H1 (cell line): ENCODE measurements at regions not wholly inside any gene's neighbourhood (a gene's known extent, or its start where the extent isn't known, plus 50 kb on each side); places are given as distances from the start of the nearest gene placed in this dataset.

Experiments
- CTCF ChIA-PET: fragments of 300-600 bp; sonication (Branson Sonifier 250); formaldehyde crosslinking; loops from one replicate; lab custom pipeline; 2021; ENCODE audit not compliant: partially characterized antibody; lab: Charles Lee
- POLR2A ChIA-PET: fragments of 300-600 bp; sonication (Branson Sonifier 250); formaldehyde crosslinking; loops from one replicate; lab custom pipeline; 2021; ENCODE audit warnings: inconsistent platforms; ENCODE audit not compliant: partially characterized antibody; lab: Charles Lee
- DNase-seq, 2 experiments: peaks; one replicate each; pipeline versions ENCODE4 v3.0.0 to v3.0.0-alpha.2; 2010 to 2022; ENCODE audit warnings: low spot score in 2 of 2, low read depth in 1 of 2, mixed read lengths in 1 of 2
- FAIRE-seq: peaks from 2 replicates; lab custom pipeline; 2011; peaks lifted over from hg19 to GRCh38; lab: Jason Lieb, UNC
- H2AFZ ChIP-seq: 2 replicates; pipeline ENCODE4 v1.8.1; 2012; ENCODE audit warnings: low read length, inconsistent platforms
- H2AK5ac ChIP-seq: 2 replicates; pipeline ENCODE4 v1.6.1; 2013; ENCODE audit warnings: low read depth, low read length
- H2BK120ac ChIP-seq: replicated peaks from 2 replicates; pipeline ENCODE3; 2013; ENCODE audit warnings: low read depth, low read length, inconsistent platforms
- H2BK12ac ChIP-seq: 2 replicates; pipeline ENCODE4 v1.6.1; 2013; ENCODE audit warnings: low read depth, low read length
- H2BK15ac ChIP-seq: 2 replicates; pipeline ENCODE4 v1.6.1; 2013; ENCODE audit warnings: low read length
- H2BK20ac ChIP-seq: 2 replicates; pipeline ENCODE4 v1.6.1; 2013; ENCODE audit warnings: low read length
- H2BK5ac ChIP-seq: 2 replicates; pipeline ENCODE4 v1.6.1; 2013; ENCODE audit warnings: low read depth, low read length
- H3K14ac ChIP-seq: 2 replicates; pipeline ENCODE4 v1.6.1; 2013; ENCODE audit warnings: inconsistent platforms; ENCODE audit not compliant: insufficient read length
- H3K18ac ChIP-seq: 2 replicates; pipeline ENCODE4 v1.6.1; 2013; ENCODE audit warnings: low read length; ENCODE audit errors: extremely low read depth
- H3K23ac ChIP-seq: 2 replicates; pipeline ENCODE4 v1.6.1; 2013; ENCODE audit warnings: inconsistent platforms; ENCODE audit not compliant: insufficient read length
- H3K23me2 ChIP-seq: 2 replicates; pipeline ENCODE4 v1.6.1; 2013; ENCODE audit warnings: low read depth, low read length
- H3K27ac ChIP-seq: 2 replicates; pipeline ENCODE4 v1.6.1; 2011; ENCODE audit warnings: low read depth, low read length, inconsistent platforms
- H3K27me3 ChIP-seq, 4 experiments: replicated peaks in 1 of 4; 1 replicate in 1 of 4; 2 replicates in 3 of 4; pipeline versions ENCODE4 v1.6.1 to v1.8.1; 2011 to 2013; ENCODE audit warnings: low read length in 3 of 4, mild to moderate bottlenecking in 3 of 4, inconsistent platforms in 2 of 4, mixed read lengths in 2 of 4, moderate library complexity in 1 of 4; ENCODE audit not compliant: control insufficient read depth in 3 of 4, insufficient read depth in 3 of 4; ENCODE audit errors: extremely low read depth in 1 of 4
- H3K36me3 ChIP-seq, 4 experiments: 2 replicates each; pipeline versions ENCODE4 v1.6.1 to v1.8.1; 2011 to 2013; ENCODE audit warnings: mild to moderate bottlenecking in 4 of 4, low read length in 3 of 4, moderate library complexity in 2 of 4, control low read depth in 1 of 4, inconsistent platforms in 1 of 4; ENCODE audit not compliant: insufficient read depth in 4 of 4, control insufficient read depth in 2 of 4
- H3K4ac ChIP-seq: replicated peaks from 2 replicates; pipeline ENCODE3; 2013; ENCODE audit warnings: low read length, low read depth, mixed read lengths, inconsistent platforms; ENCODE audit not compliant: insufficient read length
- H3K4me1 ChIP-seq, 4 experiments: replicated peaks in 1 of 4; 1 replicate in 1 of 4; 2 replicates in 3 of 4; pipeline versions ENCODE4 v1.6.1 to v1.8.1; 2011 to 2013; ENCODE audit warnings: low read length in 3 of 4, inconsistent platforms in 2 of 4, mixed read lengths in 1 of 4; ENCODE audit not compliant: insufficient read depth in 4 of 4, control insufficient read depth in 3 of 4
- H3K4me2 ChIP-seq, 2 experiments: 2 replicates each; pipeline versions ENCODE4 v1.6.1 to v1.8.1; 2011 to 2013; ENCODE audit warnings: low read depth in 2 of 2, low read length in 2 of 2, control low read depth in 1 of 2, inconsistent platforms in 1 of 2, mild to moderate bottlenecking in 1 of 2; ENCODE audit not compliant: insufficient read depth in 1 of 2
- H3K4me3 ChIP-seq, 4 experiments: fragments of 200-600, 300-600 bp in 1 of 4; sonication (generic), shearing (Covaris generic), sonication (Bioruptor Twin) in 1 of 4; 2 replicates each; pipeline versions ENCODE4 v1.5.1 to v1.8.1; 2011 to 2016; ENCODE audit warnings: low read length in 4 of 4, low read depth in 3 of 4, control low read depth in 2 of 4, inconsistent platforms in 2 of 4, mild to moderate bottlenecking in 2 of 4, mixed read lengths in 1 of 4, moderate library complexity in 1 of 4; ENCODE audit not compliant: insufficient read depth in 2 of 4; ENCODE audit errors: extremely low read depth in 1 of 4
- H3K56ac ChIP-seq: replicated peaks from 2 replicates; pipeline ENCODE3; 2013; ENCODE audit warnings: low read depth, mild to moderate bottlenecking, mixed read lengths, low read length, inconsistent platforms; ENCODE audit not compliant: insufficient read length
- H3K79me1 ChIP-seq: 2 replicates; pipeline ENCODE4 v1.6.1; 2013; ENCODE audit warnings: low read depth, low read length, control low read depth
- H3K79me2 ChIP-seq, 2 experiments: 2 replicates each; pipeline versions ENCODE4 v1.6.1 to v1.8.1; 2012 to 2013; ENCODE audit warnings: low read length in 2 of 2, mild to moderate bottlenecking in 2 of 2, inconsistent platforms in 1 of 2; ENCODE audit not compliant: insufficient read depth in 2 of 2, control insufficient read depth in 1 of 2
- H3K9ac ChIP-seq, 4 experiments: replicated peaks in 1 of 4; 1 replicate in 1 of 4; 2 replicates in 3 of 4; pipeline versions ENCODE4 v1.6.1 to v1.8.1; 2011 to 2013; ENCODE audit warnings: low read depth in 3 of 4, low read length in 3 of 4, control low read depth in 2 of 4, mild to moderate bottlenecking in 2 of 4, moderate library complexity in 2 of 4, inconsistent platforms in 1 of 4; ENCODE audit errors: extremely low read depth in 1 of 4
- H3K9me3 ChIP-seq, 2 experiments: 2 replicates each; pipeline versions ENCODE4 v1.6.1 to v1.8.1; 2012 to 2013; ENCODE audit warnings: mild to moderate bottlenecking in 2 of 2, moderate library complexity in 2 of 2, control low read depth in 1 of 2, inconsistent platforms in 1 of 2, low read depth in 1 of 2, low read length in 1 of 2, mixed read lengths in 1 of 2; ENCODE audit not compliant: insufficient read depth in 2 of 2
- H4K20me1 ChIP-seq, 2 experiments: replicated peaks in 1 of 2; 2 replicates each; pipeline versions ENCODE3 to v1.8.1; 2011 to 2013; ENCODE audit warnings: inconsistent platforms in 2 of 2, low read length in 2 of 2, mild to moderate bottlenecking in 1 of 2; ENCODE audit not compliant: insufficient read depth in 2 of 2, control insufficient read depth in 1 of 2
- H4K5ac ChIP-seq: 2 replicates; pipeline ENCODE4 v1.6.1; 2013; ENCODE audit warnings: low read length, low read depth, mixed read lengths, inconsistent platforms; ENCODE audit not compliant: insufficient read length
- H4K8ac ChIP-seq: 2 replicates; pipeline ENCODE4 v1.8.0; 2013; ENCODE audit warnings: mild to moderate bottlenecking, moderate library complexity, low read length, inconsistent platforms; ENCODE audit not compliant: insufficient read depth; ENCODE audit errors: extremely low read depth
- H4K91ac ChIP-seq: replicated peaks from 2 replicates; pipeline ENCODE3; 2013; ENCODE audit warnings: low read length, mixed read lengths, inconsistent platforms; ENCODE audit not compliant: insufficient read length
- BACH1 ChIP-seq: IDR thresholded peaks from 2 replicates; pipeline ENCODE4 v1.6.1; 2012; ENCODE audit warnings: low read length, improper control_type of control experiment
- CBX5 ChIP-seq: fragments of 300-800, 300-1000 bp; sonication (generic); IDR thresholded peaks from 2 replicates; pipeline ENCODE4 v1.7.1; 2016; ENCODE audit warnings: antibody characterized with exemption, low read length, low read depth
- CBX8 ChIP-seq: fragments of 300-800, 300-1000 bp; sonication (generic); IDR thresholded peaks from 2 replicates; pipeline ENCODE4 v1.7.1; 2016; ENCODE audit warnings: low read depth, low read length, borderline replicate concordance
- CHD1 ChIP-seq: IDR thresholded peaks from 2 replicates; pipeline ENCODE4 v1.6.1; 2012; ENCODE audit warnings: low read depth, low read length, improper control_type of control experiment
- EZH2 ChIP-seq: fragments of 200-600 bp; sonication (generic); IDR thresholded peaks from 2 replicates; pipeline ENCODE4 v1.7.1; 2012; ENCODE audit warnings: low read depth, mild to moderate bottlenecking, moderate library complexity, low read length, inconsistent platforms; ENCODE audit not compliant: severe bottlenecking
- JUN ChIP-seq: IDR thresholded peaks from 2 replicates; pipeline ENCODE4 v1.6.1; 2011; ENCODE audit warnings: low read depth, mild to moderate bottlenecking, improper control_type of control experiment, low read length
- KDM5A ChIP-seq: fragments of 200-600 bp; IDR thresholded peaks from 2 replicates; pipeline ENCODE4 v1.7.1; 2012; ENCODE audit warnings: mild to moderate bottlenecking, low read length, inconsistent platforms, mixed read lengths
- PHF8 ChIP-seq: fragments of 200-600 bp; sonication (generic); conservative IDR thresholded peaks from 2 replicates; pipeline ENCODE4 v1.7.1; 2012; ENCODE audit warnings: low read depth, mild to moderate bottlenecking, inconsistent platforms, low read length, moderate library complexity
- POLR2AphosphoS5 ChIP-seq: IDR thresholded peaks from 2 replicates; pipeline ENCODE4 v1.6.1; 2011; ENCODE audit warnings: low read depth, low read length
- POU5F1 ChIP-seq: IDR thresholded peaks from 2 replicates; pipeline ENCODE4 v1.6.1; 2011; ENCODE audit warnings: low read depth, mild to moderate bottlenecking, low read length, moderate library complexity
- RFX5 ChIP-seq: IDR thresholded peaks from 2 replicates; pipeline ENCODE4 v1.6.1; 2011; ENCODE audit warnings: low read depth, low read length, improper control_type of control experiment, borderline replicate concordance
- SP2 ChIP-seq: IDR thresholded peaks from 2 replicates; pipeline ENCODE4 v1.6.1; 2012; ENCODE audit warnings: mild to moderate bottlenecking, low read length, inconsistent platforms
- SP4 ChIP-seq: IDR thresholded peaks from 2 replicates; pipeline ENCODE4 v1.6.1; 2012; ENCODE audit warnings: low read length, inconsistent platforms
- WGBS, 2 experiments: shearing (Covaris generic) in 1 of 2; methylation state at CpG; one replicate each; pipeline versions ENCODE4 v1.1.6 to v1.1.7; 2013 to 2015; ENCODE audit warnings: low lambda C conversion rate in 2 of 2, mixed read lengths in 2 of 2, inconsistent platforms in 1 of 2, low coverage in 1 of 2, missing lambda C conversion rate in 1 of 2; ENCODE audit not compliant: insufficient replicate concordance in 2 of 2, insufficient coverage in 1 of 2, insufficient read length in 1 of 2; ENCODE audit errors: extremely low coverage in 1 of 2, missing lambda C conversion rate in 1 of 2; 5-methylcytosine and 5-hydroxymethylcytosine counted together

DNA sequence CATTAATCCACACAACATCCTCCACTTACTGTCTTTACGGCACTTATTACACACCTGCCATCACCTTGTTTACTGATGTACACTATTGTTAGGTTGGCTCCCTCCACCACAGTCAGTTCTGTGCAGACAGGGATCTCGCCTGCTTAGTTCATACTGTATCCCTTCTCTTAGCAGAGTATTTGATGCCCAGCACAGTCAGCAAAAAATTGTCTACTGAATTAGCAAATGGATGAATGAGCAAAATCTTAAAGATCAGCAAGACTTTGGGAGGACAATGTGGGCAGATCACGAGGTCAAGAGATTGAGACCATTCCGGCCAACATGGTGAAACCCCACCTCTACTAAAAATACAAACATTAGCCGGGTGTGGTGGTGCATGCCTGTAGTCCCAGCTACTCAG, 109.8 kb upstream of the ATXN1 start:
- no peak overlapping the region for H3K4ac ChIP-seq
- no peaks in the 10 kb centered on the region for H3K9me3 ChIP-seq
- FAIRE-seq (no peak), DNase-seq (no peak)
- H2BK15ac ChIP-seq, result no peak overlapping the region
- no peak overlapping the region for H2AK5ac ChIP-seq
- H3K79me1 ChIP-seq, result no peaks in the 10 kb centered on the region
- H2AFZ ChIP-seq, result no peak overlapping the region
- POLR2A ChIA-PET, result no interaction called here
- H2BK120ac ChIP-seq, result no peak overlapping the region
- H3K23ac ChIP-seq, result no peak overlapping the region
- no peak overlapping the region for H4K91ac ChIP-seq
- H3K4me1 ChIP-seq, result peaks cover 0 to 4% (median 0%) of the 10 kb centered on the region in 4 experiments; a peak in 1 of 7 replicates
- CTCF ChIA-PET, result interaction anchor here (1.3 to 3.0 kb wide), 2 partner anchors 40 to 100 kb away, joined by 3 to 13 read pairs; no protein-coding TSS in a partner anchor
- TF ChIP-seq EZH2 (no peak), PHF8 (no peak), SP4 (no peak), POLR2AphosphoS5 (no peak), CBX8 (no peak), CHD1 (no peak), POU5F1 (no peak), KDM5A (no peak), SP2 (no peak), BACH1 (no peak), RFX5 (no peak), JUN (no peak), CBX5 (no peak)
- H3K14ac ChIP-seq, result no peak overlapping the region
- H3K56ac ChIP-seq, result no peak overlapping the region
- H3K27me3 ChIP-seq, result peaks cover 0 to 2% (median 0%) of the 10 kb centered on the region in 4 experiments; a peak in 1 of 7 replicates
- H4K20me1 ChIP-seq, result no peaks in the 10 kb centered on the region
- no peaks in the 10 kb centered on the region for H3K36me3 ChIP-seq
- no peak overlapping the region for H4K5ac ChIP-seq
- no peak overlapping the region for H3K18ac ChIP-seq
- H3K27ac ChIP-seq, result no peak overlapping the region
- H3K9ac ChIP-seq, result no peak overlapping the region
- no peak overlapping the region for H4K8ac ChIP-seq
- no peak overlapping the region for H2BK20ac ChIP-seq
- no peak overlapping the region for H3K4me2 ChIP-seq
- 95% methylated on average over 5 of the region's 5 CpGs; no CpG with 5 or more reads in 1 of the 2 experiments for WGBS, 2 experiments
- no peaks in the 10 kb centered on the region; the same call in 1 of the 2 replicates for H3K23me2 ChIP-seq
- H2BK12ac ChIP-seq, result no peak overlapping the region
- no peak overlapping the region for H2BK5ac ChIP-seq
- H3K79me2 ChIP-seq, result no peaks in the 10 kb centered on the region
- H3K4me3 ChIP-seq, result no peak overlapping the region
